HepG2 (cell line): ENCODE measurements at regions not wholly inside any gene's neighbourhood (a gene's known extent, or its start where the extent isn't known, plus 50 kb on each side); places are given as distances from the start of the nearest gene placed in this dataset.

Experiments
- ATAC-seq: fragments of 200-7000 bp; cut with Tn5 transposase; 3 replicates; pipeline ENCODE4 v1.9.1; 2020; ENCODE audit warnings: mild to moderate bottlenecking, moderate library complexity
- BruUV-seq: library from RNA; stranded (reverse); fragments of 400-500 nt; replicated peaks from 2 replicates; lab custom pipeline; 2021; lab: Mats Ljungman, UMichigan
- CTCF ChIA-PET: fragments of 300-600 bp; formaldehyde crosslinking; extraction: SDS; loops from one replicate; lab custom pipeline; 2021; ENCODE audit warnings: low total read pairs, inconsistent platforms, low intra/inter-chr PET ratio; lab: Yijun Ruan, JAX
- POLR2A ChIA-PET: fragments of 350-600 bp; sonication (Branson Sonifier 250); formaldehyde crosslinking; loops from one replicate; lab custom pipeline; 2020; ENCODE audit warnings: antibody characterized with exemption, inconsistent platforms; lab: Yijun Ruan, JAX
- DNase-seq: peaks from one replicate; pipeline ENCODE4 v3.0.0-alpha.2; 2015; ENCODE audit warnings: low spot score
- FAIRE-seq: peaks from 3 replicates; lab custom pipeline; 2011; peaks lifted over from hg19 to GRCh38; lab: Jason Lieb, UNC
- H2AFZ ChIP-seq: one replicate; pipeline ENCODE4 v1.6.1; 2011; ENCODE audit warnings: low read length, inconsistent platforms
- H3K27ac ChIP-seq: fragments of 300-600 bp; 3 replicates; pipeline ENCODE4 v1.8.0; 2011; ENCODE audit warnings: mixed run types, mild to moderate bottlenecking, mixed read lengths, low read length, inconsistent platforms; ENCODE audit not compliant: insufficient read depth; ENCODE audit errors: extremely low read length
- H3K27me3 ChIP-seq, 2 experiments: fragments of 200-600 bp in 1 of 2; 2 replicates in 1 of 2; 3 replicates in 1 of 2; pipeline versions ENCODE4 v1.6.0 to v1.8.0; 2011; ENCODE audit warnings: low read length in 2 of 2, mild to moderate bottlenecking in 2 of 2, moderate library complexity in 2 of 2, inconsistent platforms in 1 of 2; ENCODE audit not compliant: insufficient read depth in 2 of 2, control insufficient read depth in 1 of 2
- H3K36me3 ChIP-seq, 2 experiments: fragments of 200-600 bp in 1 of 2; replicated peaks in 1 of 2; 2 replicates in 1 of 2; 3 replicates in 1 of 2; pipeline versions ENCODE4 v1.5.1 to v1.8.0; 2011; ENCODE audit warnings: low read length in 2 of 2, inconsistent platforms in 1 of 2; ENCODE audit not compliant: insufficient read depth in 2 of 2, control insufficient read depth in 1 of 2
- H3K4me1 ChIP-seq: 2 replicates; pipeline ENCODE4 v1.5.1; 2012; ENCODE audit warnings: low read length, inconsistent platforms; ENCODE audit not compliant: insufficient read depth
- H3K4me2 ChIP-seq: 2 replicates; pipeline ENCODE4 v1.6.0; 2011; ENCODE audit warnings: low read depth, low read length, inconsistent platforms
- H3K4me3 ChIP-seq, 3 experiments: fragments of 200-600 bp in 1 of 3; sonication (generic), shearing (Covaris generic) in 1 of 3; replicated peaks in 1 of 3; 2 replicates each; pipeline ENCODE4 v1.5.1; 2011 to 2016; ENCODE audit warnings: low read length in 3 of 3, inconsistent platforms in 2 of 3, low read depth in 2 of 3, mild to moderate bottlenecking in 2 of 3, control low read depth in 1 of 3, mixed read lengths in 1 of 3; ENCODE audit not compliant: insufficient read depth in 1 of 3
- H3K79me2 ChIP-seq: one replicate; pipeline ENCODE4 v1.6.1; 2011; ENCODE audit warnings: low read length, inconsistent platforms; ENCODE audit not compliant: insufficient read depth
- H3K9ac ChIP-seq: 2 replicates; pipeline ENCODE4 v1.6.0; 2011; ENCODE audit warnings: mild to moderate bottlenecking, low read depth, low read length, inconsistent platforms; ENCODE audit not compliant: insufficient read depth
- H3K9me3 ChIP-seq: 2 replicates; pipeline ENCODE4 v1.5.1; 2012; ENCODE audit warnings: mild to moderate bottlenecking, low read length
- H4K20me1 ChIP-seq: 2 replicates; pipeline ENCODE4 v1.6.0; 2011; ENCODE audit warnings: inconsistent platforms, mild to moderate bottlenecking, low read length, moderate library complexity; ENCODE audit not compliant: insufficient read depth
- AKAP8 ChIP-seq: sonication (generic); formaldehyde crosslinking; IDR thresholded peaks from 2 replicates; pipeline ENCODE4 v1.5.1; 2020; ENCODE audit warnings: mild to moderate bottlenecking, missing genetic modification reagents
- ELF1 ChIP-seq: sonication (generic); formaldehyde crosslinking; IDR thresholded peaks from 2 replicates; pipeline ENCODE4 v1.4.0; 2020; ENCODE audit warnings: missing genetic modification reagents
- ISX ChIP-seq: sonication (generic); formaldehyde crosslinking; conservative IDR thresholded peaks from 2 replicates; pipeline ENCODE4 v1.5.0; 2020; ENCODE audit warnings: missing genetic modification reagents
- SKI ChIP-seq: fragments of 450-650 bp; IDR thresholded peaks from one replicate; pipeline ENCODE4 v1.6.1; 2018; ENCODE audit warnings: mild to moderate bottlenecking; ENCODE audit not compliant: partially characterized antibody
- WIZ ChIP-seq: sonication (generic); formaldehyde crosslinking; IDR thresholded peaks from 2 replicates; pipeline ENCODE4 v1.5.1; 2020; ENCODE audit warnings: mild to moderate bottlenecking, missing genetic modification reagents
- WGBS: methylation state at CpG from one replicate; pipeline ENCODE4 v1.1.6; 2017; ENCODE audit warnings: low lambda C conversion rate; 5-methylcytosine and 5-hydroxymethylcytosine counted together
- in situ Hi-C: cut with HindIII; loops from 2 replicates; pipeline ENCODE4 v1.10.0; 2017; ENCODE audit warnings: low pct_unique_long_range_greater_than_20kb; ENCODE audit not compliant: extremely low pct_ligation_motif_present
- intact Hi-C: fragments of 100-400 bp; cut with micrococcal nuclease; formaldehyde crosslinking; loops from one replicate; pipeline ENCODE4 v1.10.0; 2022; ENCODE audit not compliant: unreplicated experiment
- TF ChIP-seq, protein P1 (sequence below): sonication (generic); formaldehyde crosslinking; IDR thresholded peaks from 2 replicates; pipeline ENCODE4; 2020; ENCODE audit warnings: missing genetic modification reagents, mild to moderate bottlenecking, borderline replicate concordance

GRCh38 chr5:2193542-2194235, 311.0 kb upstream of the IRX4 start (continued):
- TF ChIP-seq ISX (CRISPR knock-in tag) = no peak

DNA sequence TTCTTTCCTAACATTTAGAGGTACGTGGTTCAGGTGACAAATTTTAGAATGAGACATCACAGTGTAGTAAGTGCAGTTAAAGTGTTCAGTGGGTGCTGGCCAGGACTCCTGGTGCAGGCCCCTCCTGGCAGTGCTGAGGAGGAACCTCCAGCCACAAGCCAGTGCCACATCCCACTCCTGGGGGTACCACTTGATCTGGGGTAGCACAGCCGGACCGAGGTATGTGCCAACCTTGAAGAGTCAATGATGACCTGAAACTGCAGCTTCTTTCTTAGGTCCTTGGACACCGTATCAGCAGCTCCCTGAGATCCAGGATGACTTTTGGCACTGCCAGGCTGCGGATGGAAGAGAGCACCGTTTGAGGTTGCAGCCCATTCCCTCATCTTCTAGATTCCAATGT, 310.4 kb upstream of the IRX4 start:
- H4K20me1 ChIP-seq = no peaks in the 10 kb centered on the region
- ChIA-PET CTCF (no interaction called here), POLR2A (no interaction called here)
- no peak for FAIRE-seq
- no peak overlapping the region for H3K27ac ChIP-seq
- peaks cover 0 to 19% of the 10 kb centered on the region in 2 experiments; a peak in 3 of 5 replicates for H3K27me3 ChIP-seq
- in situ Hi-C loops = no loop called here
- H3K4me1 ChIP-seq = no peaks in the 10 kb centered on the region
- H3K9ac ChIP-seq = no peak overlapping the region
- intact Hi-C loops = no loop called here
- 1% methylated on average over 6 of the region's 6 CpGs for WGBS
- TF ChIP-seq SKI = no peak
- no peak for TF ChIP-seq WIZ (CRISPR knock-in tag)
- no peak for TF ChIP-seq ELF1 (CRISPR knock-in tag)
- TF ChIP-seq, protein P1, sequence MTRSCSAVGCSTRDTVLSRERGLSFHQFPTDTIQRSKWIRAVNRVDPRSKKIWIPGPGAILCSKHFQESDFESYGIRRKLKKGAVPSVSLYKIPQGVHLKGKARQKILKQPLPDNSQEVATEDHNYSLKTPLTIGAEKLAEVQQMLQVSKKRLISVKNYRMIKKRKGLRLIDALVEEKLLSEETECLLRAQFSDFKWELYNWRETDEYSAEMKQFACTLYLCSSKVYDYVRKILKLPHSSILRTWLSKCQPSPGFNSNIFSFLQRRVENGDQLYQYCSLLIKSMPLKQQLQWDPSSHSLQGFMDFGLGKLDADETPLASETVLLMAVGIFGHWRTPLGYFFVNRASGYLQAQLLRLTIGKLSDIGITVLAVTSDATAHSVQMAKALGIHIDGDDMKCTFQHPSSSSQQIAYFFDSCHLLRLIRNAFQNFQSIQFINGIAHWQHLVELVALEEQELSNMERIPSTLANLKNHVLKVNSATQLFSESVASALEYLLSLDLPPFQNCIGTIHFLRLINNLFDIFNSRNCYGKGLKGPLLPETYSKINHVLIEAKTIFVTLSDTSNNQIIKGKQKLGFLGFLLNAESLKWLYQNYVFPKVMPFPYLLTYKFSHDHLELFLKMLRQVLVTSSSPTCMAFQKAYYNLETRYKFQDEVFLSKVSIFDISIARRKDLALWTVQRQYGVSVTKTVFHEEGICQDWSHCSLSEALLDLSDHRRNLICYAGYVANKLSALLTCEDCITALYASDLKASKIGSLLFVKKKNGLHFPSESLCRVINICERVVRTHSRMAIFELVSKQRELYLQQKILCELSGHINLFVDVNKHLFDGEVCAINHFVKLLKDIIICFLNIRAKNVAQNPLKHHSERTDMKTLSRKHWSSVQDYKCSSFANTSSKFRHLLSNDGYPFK (CRISPR knock-in tag) = no peak
- TF ChIP-seq AKAP8 (CRISPR knock-in tag) = no peak
- no peak overlapping the region for H3K4me3 ChIP-seq
- no peak for ATAC-seq
- BruUV-seq = no TSS peak
- H3K9me3 ChIP-seq = peaks cover 9% of the 10 kb centered on the region; the same call in 1 of the 2 replicates
- no peaks in the 10 kb centered on the region for H3K79me2 ChIP-seq
- no peaks in the 10 kb centered on the region for H3K36me3 ChIP-seq
- H3K4me2 ChIP-seq = no peak overlapping the region
- DNase-seq = no peak
- H2AFZ ChIP-seq = no peak overlapping the region
